CD4-positive, alpha-beta T cell treated with Interleukin-4 for 4 hours (primary cell): ENCODE measurements at regions not wholly inside any gene's neighbourhood (a gene's known extent, or its start where the extent isn't known, plus 50 kb on each side); places are given as distances from the start of the nearest gene placed in this dataset.
A peak's percentile ranks its signal among the peaks of the same experiment; 100 is the strongest.

Experiments
- DNase-seq: peaks from one replicate; pipeline ENCODE4 v3.0.0-alpha.2; 2020

- DNase-seq, result no peak
These were observed 159.3 kb downstream of the BCOR start for GRCh38 chrX:39938466-39938865.

GRCh38 chrX:39939678-39940077, 158.1 kb downstream of the BCOR start:
- no peak for DNase-seq

DNA sequence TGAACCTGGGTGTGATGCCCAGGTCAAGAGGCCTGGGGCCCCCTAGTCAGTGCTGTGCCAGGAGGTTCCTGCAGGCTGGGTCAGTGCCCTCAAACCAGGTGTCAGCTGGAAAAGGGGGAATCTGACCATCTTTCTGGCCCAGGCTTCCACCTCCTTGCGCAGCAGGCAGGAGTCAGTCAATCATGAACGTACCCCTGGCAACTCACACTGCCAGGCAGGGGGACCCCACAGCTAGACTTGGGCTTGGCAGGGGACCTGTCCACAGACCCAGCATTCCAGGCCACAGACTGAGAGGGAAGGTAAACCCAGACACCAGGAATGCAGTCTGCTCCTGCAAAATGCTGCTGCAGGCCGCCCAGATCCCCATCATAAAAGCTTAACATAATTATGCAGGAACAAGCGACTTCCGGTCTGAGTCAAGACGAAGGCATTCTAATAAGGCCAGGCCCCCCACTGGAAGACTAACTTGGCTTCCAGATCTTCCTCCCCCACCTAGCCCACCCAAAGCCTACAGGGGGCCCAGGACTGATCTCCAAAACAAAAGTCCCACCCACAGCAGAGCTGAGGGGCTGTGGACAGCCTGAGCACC, 156.3 kb downstream of the BCOR start:
- no peak for DNase-seq

DNA sequence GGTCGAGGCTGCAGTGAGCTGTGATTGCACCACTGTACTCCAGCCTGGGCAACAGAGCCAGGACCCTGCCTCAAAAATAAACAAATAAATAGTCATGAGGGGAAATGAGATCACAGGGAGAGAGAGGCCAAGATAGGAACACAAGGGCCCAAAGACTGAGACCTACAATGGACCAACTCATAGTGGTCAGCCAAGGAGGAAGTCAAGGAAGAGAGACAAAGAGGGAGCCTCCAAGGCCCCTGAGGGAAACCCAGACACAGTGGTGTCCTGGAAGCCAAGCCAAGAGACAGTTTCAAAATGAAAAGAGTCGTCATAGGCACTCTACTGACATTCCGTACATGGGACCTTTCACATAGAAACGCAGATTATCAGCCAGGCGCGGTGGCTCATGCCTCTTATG, 153.3 kb downstream of the BCOR start:
- no peak for DNase-seq

DNA sequence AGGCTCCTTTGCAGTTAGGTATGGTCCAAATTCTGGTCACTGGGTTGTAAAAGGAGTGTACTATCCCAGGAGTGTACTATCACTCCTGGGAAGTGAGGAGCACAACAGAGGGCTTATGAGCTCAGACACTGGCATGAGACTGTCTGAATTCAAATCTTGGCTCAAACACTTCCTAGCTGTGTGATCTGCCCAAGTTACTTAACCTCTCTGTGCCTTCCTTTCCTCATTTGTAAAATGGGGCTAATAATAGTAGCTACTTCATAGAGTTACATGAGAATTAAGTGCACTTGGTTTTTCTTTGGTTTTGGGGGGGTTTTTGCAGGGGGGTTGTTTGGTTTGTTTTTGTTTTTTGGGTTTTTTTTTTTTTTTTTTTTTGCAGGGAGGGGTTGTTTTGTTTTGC, 152.0 kb downstream of the BCOR start:
- DNase-seq, result no peak

GRCh38 chrX:39946822-39947221, 150.9 kb downstream of the BCOR start:
- DNase-seq, result no peak

- no peak for DNase-seq
These were observed 149.2 kb downstream of the BCOR start for GRCh38 chrX:39948582-39948981.

GRCh38 chrX:39950018-39950688, 147.6 kb downstream of the BCOR start:
- DNase-seq, result no peak

DNA sequence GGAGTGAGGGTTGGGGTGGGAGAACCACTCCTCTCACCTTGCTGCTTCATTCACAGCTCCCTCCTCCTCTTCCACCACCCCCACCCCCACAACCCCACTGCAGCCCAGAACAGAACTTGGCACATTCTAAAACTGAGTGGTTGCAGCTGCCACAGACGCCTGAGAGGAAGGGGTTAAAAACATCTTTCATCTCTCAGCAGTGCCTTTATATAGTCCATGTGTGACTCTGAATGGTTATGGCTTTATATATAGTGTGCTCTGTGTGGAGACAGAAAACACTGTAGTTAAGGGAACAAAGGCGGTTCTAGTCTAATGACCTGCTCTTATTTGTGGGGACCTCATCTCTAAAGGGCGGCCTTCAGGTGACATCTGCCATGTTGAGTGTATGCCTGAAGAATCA, 144.8 kb downstream of the BCOR start:
- no peak for DNase-seq

DNA sequence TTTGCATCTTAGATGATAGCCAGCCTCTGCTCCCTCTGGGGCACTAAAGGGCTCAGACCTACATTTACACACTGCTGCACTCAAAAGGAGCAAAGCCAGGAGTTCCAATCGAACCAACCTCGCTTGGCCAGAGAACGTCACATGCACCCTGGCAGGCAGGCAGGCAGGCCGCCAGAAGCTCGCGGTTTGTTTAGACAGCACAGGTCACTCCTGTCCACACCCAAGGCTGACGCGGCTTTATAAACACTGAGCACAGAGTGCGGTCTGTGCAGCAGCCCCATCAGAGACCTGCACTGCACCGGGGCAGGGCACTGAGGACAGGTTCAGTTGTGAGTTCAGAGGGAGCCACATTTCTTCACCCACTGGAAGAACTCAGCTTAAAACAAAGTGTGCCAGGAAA, 143.9 kb downstream of the BCOR start:
- no peak for DNase-seq

DNA sequence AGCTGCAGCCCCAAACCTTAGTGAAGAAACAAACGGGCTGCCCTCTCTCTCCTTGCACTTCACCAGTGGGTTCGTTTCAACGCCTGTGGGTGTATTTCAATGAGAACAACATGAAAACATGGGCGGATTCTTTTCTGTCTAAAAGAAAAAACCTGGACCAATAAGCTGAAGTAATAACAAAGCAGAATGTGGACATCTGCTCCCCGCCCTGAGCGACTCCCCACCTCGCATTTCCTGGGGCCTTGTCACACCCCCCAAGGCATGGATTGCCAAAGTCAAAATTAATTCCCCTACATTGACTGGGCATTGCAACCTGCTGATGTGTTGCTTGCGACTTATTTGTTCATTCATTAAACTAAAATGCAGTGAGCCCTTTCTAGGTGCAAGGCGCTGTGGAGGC, 142.9 kb downstream of the BCOR start:
- DNase-seq, result no peak

- DNase-seq, result no peak
These were observed 142.1 kb downstream of the BCOR start for GRCh38 chrX:39955625-39956024.

DNA sequence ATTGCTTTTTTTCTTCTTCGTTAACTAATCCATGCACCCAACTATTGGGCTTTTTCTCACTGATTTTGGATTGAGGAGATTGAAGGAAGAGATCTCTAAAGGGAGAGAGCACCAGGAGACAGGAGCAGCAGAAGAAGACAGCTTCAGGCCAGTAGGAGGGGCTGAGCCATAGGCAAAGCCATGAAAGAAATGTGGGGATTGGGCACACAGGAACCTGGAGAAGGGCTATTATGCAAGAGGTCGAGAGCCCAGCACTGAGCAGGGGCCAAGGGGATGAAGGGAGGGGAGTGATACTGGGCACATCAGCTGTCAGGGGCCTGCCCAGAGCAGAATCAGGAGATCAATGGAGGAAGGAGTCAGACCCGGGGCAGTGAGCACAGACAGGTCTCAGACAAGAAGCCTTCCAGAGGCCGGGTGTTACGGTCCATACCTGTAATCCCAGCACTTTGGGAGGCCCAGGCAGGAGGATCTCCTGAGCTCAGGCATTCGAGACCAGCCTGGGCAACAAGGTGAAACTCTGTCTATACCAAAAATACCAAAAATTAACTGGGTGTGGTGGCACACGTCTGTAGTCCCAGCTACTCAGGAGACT, 140.9 kb downstream of the BCOR start:
- no peak for DNase-seq

GRCh38 chrX:39957816-39958566, 139.8 kb downstream of the BCOR start:
- no peak for DNase-seq

GRCh38 chrX:39958850-39959249, 138.9 kb downstream of the BCOR start:
- DNase-seq, result no peak

DNA sequence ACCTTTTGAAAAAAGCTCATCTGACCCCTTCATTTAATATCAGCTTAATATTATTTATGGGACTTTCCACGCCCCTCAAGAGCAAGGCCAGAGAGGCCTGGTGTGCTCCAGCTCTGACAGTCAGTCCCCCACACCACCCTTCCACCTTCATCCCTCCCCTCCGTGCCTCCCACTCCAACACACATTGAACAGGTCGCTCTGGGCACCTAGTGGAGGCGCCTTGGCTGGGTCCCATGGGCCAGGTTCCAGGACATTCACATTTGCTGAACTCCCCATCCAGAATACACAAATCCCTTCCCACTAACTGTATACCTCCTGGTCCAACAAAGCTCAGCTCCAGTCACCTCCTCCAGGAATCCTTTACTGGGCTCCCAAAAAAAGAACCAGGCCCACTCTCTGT, 137.5 kb downstream of the BCOR start:
- no peak for DNase-seq

GRCh38 chrX:39961441-39961840, 136.3 kb downstream of the BCOR start:
- no peak for DNase-seq

- DNase-seq, result no peak
These were observed 132.6 kb downstream of the BCOR start for GRCh38 chrX:39965051-39965573.

DNA sequence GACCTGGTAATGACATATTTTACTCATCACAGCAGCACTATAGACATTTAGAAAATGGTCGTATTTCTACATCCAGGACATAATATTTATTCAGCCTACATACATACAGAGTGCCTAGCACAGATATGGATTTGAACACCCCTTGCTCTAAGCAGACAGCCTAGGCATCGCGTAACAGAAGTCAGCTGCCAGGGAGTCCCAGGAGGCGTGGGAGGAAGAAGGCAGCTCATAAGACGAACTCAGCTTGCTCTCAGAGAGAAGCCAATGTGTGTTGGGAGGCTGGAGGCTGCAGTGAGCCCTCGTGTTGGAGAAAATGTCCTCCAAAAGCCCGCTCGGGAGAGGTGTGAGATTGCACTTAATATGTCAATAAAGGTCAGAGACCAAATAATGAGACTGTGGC, 131.6 kb downstream of the BCOR start:
- DNase-seq, result no peak

GRCh38 chrX:39967348-39967747, 130.4 kb downstream of the BCOR start:
- DNase-seq, result no peak

- DNase-seq, result peak; percentile 7
These were observed 128.5 kb downstream of the BCOR start for GRCh38 chrX:39969099-39969818.

DNA sequence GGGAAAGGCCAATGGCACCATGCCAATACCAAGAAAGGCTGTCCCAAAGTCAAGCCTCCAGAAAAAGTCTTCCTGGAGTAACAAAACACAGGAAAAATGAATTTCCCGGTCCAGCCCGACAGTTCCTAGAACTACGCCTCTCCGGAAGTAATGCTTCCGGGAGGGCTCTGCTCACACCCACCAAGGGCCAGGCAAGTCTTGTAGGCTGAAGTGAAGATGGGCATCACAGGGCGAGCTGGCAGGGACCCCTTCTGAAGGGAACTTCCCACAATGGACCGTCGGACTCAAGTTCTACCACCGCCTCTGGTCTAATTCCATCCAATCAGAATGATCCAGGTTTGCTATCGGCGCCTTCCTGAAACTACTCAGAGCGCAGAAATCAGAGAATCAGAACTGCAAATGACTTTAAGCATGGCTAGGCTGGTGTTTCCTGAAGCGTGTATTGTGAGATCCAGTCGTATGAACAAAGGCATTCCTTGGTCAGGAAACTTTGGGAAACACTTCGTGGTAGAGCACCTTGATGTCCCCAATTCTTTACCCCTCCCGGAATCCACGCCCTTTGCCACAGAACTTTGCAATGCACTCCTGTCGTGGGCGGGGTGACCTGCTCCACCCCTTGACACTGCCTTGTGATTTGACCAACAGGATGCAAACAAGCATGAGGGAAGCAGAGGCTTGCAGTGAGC, 127.8 kb downstream of the BCOR start:
- no peak for DNase-seq
